ENCODE measurements at regions not wholly inside any gene's neighbourhood (a gene's known extent, or its start where the extent isn't known, plus 50 kb on each side); places are given as distances from the start of the nearest gene placed in this dataset.

GRCh38 chr16:17632667-17633066 is 161.9 kb upstream of the XYLT1 start:
- no peak for TF ChIP-seq POLR2AphosphoS5 (IDR thresholded peaks at IDR 0.05)
- H3K27ac ChIP-seq = no peak overlapping the region

GRCh38 chr16:17629936-17630335 is 159.2 kb upstream of the XYLT1 start:
- WGBS, 2 donors (ENCODE audit: low coverage in 1 of 2) = 73 to 96% methylated on average over 5 of the region's 5 CpGs
- Histone ChIP-seq H3K9me3 (peaks cover 0 to 25% (median 0%) of the 10 kb centered on the region in 3 donors), H3K36me3 (no peaks in the 10 kb centered on the region), H3K27me3 (peaks cover 24% of the 10 kb centered on the region), H3K27ac (no peak overlapping the region), H3K4me1 (no peaks in the 10 kb centered on the region), H3K4me3 (no peak overlapping the region)
- TF ChIP-seq CTCF (IDR thresholded peaks at IDR 0.05) (no peak), POLR2A (IDR thresholded peaks at IDR 0.05) (no peak), EP300 (IDR thresholded peaks at IDR 0.05) (no peak), POLR2AphosphoS5 (IDR thresholded peaks at IDR 0.05) (no peak)
- ATAC-seq = no peak

More at GRCh38 chr16:17632667-17633066, 161.9 kb upstream of the XYLT1 start:
- Histone ChIP-seq H3K9me3 (peaks cover 0 to 3% (median 0%) of the 10 kb centered on the region in 3 donors), H3K4me3 (no peak overlapping the region), H3K4me1 (no peaks in the 10 kb centered on the region), H3K27me3 (peaks cover 24% of the 10 kb centered on the region), H3K36me3 (no peaks in the 10 kb centered on the region)
- WGBS, 2 donors (ENCODE audit: low coverage in 1 of 2) = 46 to 59% methylated on average over 4 to 8 of the region's 8 CpGs
- no peak for ATAC-seq

- TF ChIP-seq CTCF (IDR thresholded peaks at IDR 0.05) = no peak
- no peak for TF ChIP-seq EP300 (IDR thresholded peaks at IDR 0.05)
- no peak for TF ChIP-seq POLR2A (IDR thresholded peaks at IDR 0.05)
- TF ChIP-seq POLR2AphosphoS5 (IDR thresholded peaks at IDR 0.05) = no peak
- H3K9me3 ChIP-seq = peaks cover 0 to 25% (median 0%) of the 10 kb centered on the region in 3 donors
- no peak overlapping the region for H3K4me3 ChIP-seq
- no peak for ATAC-seq
- no peaks in the 10 kb centered on the region for H3K4me1 ChIP-seq
- H3K27ac ChIP-seq = no peak overlapping the region
- peaks cover 24% of the 10 kb centered on the region for H3K27me3 ChIP-seq
- 63 to 75% methylated on average over 1 of the region's 1 CpG for WGBS, 2 donors (ENCODE audit: low coverage in 1 of 2)
- H3K36me3 ChIP-seq = no peaks in the 10 kb centered on the region
Observed at GRCh38 chr16:17628983-17629382, 158.2 kb upstream of the XYLT1 start.

DNA sequence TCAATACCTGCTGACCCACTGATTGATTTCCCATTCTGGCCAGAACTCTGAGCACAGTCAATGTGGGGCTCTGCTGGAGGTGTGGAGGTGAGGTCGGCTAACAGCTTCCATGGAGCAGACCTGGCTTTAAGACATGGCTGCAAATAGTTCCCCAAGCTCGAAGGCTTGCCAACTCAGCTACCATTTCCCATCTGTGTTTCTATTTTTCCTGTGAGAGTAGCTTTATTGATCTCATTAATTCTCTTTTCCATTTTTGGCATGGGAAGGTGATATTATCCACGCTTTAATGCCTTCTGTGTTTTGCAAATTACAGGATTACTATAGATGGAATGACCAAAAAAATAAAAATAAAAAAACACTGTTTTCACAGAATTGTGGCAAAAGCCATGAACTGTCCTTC is 151.6 kb upstream of the XYLT1 start:
- Histone ChIP-seq H3K4me1 (no peaks in the 10 kb centered on the region), H3K27me3 (no peaks in the 10 kb centered on the region), H3K36me3 (no peaks in the 10 kb centered on the region), H3K27ac (no peak overlapping the region), H3K4me3 (no peak overlapping the region), H3K9me3 (peaks cover 0 to 20% (median 0%) of the 10 kb centered on the region in 3 donors)
- ATAC-seq = no peak
- TF ChIP-seq POLR2A (IDR thresholded peaks at IDR 0.05) (no peak), EP300 (IDR thresholded peaks at IDR 0.05) (no peak), POLR2AphosphoS5 (IDR thresholded peaks at IDR 0.05) (no peak), CTCF (IDR thresholded peaks at IDR 0.05) (no peak)
- 44 to 79% methylated on average over 3 of the region's 3 CpGs for WGBS, 2 donors (ENCODE audit: low coverage in 1 of 2)

DNA sequence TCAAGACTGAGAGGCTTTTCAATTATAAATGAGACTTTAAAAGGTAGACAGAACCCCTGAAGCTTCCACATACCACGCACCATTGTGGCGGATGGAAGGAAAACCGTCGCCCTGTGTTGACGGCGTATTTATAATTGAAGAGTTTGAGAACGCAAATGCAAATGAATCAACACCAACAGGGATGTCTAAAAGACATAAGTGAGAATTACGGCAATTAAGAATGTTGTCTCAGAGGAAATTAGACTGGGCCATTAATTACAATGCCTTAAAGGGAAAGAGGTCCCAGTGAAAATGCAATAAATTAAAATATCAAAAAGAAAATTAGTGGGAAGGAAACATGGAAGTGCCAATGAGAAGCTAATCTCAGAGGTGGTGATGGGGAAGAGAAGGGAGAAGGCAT is 148.5 kb upstream of the XYLT1 start:
- Histone ChIP-seq H3K9me3 (no peaks in the 10 kb centered on the region), H3K4me3 (no peak overlapping the region), H3K36me3 (no peaks in the 10 kb centered on the region), H3K27me3 (no peaks in the 10 kb centered on the region), H3K4me1 (no peaks in the 10 kb centered on the region), H3K27ac (no peak overlapping the region)
- no peak for ATAC-seq
- TF ChIP-seq POLR2AphosphoS5 (IDR thresholded peaks at IDR 0.05) (no peak), CTCF (IDR thresholded peaks at IDR 0.05) (no peak), EP300 (IDR thresholded peaks at IDR 0.05) (no peak), POLR2A (IDR thresholded peaks at IDR 0.05) (no peak)
- WGBS, 2 donors (ENCODE audit: low coverage in 1 of 2) = 70 to 77% methylated on average over 8 of the region's 8 CpGs

Measured in gastroesophageal sphincter (tissue), 4 donors.